ENCODE measurements at regions not wholly inside any gene's neighbourhood (a gene's known extent, or its start where the extent isn't known, plus 50 kb on each side); places are given as distances from the start of the nearest gene placed in this dataset.

GRCh38 chr13:62910541-62911060 lies 1495.0 kb upstream of the PCDH20 start:
- Histone ChIP-seq H2BK15ac (ENCODE audit: low read depth, low read length) (no peak overlapping the region), H3T11ph (ENCODE audit: low read length) (no peak overlapping the region), H3K56ac (ENCODE audit: insufficient read length, low read depth, low read length) (no peak overlapping the region), H2BK5ac (ENCODE audit: insufficient read length, low read length) (no peak overlapping the region), H3K9me3 (ENCODE audit: control insufficient read depth, low read depth, low read length) (no peaks in the 10 kb centered on the region), H4K91ac (ENCODE audit: insufficient read length, low read depth, low read length) (no peak overlapping the region), H2BK12ac (ENCODE audit: insufficient read length, low read depth, low read length) (no peak overlapping the region), H2BK20ac (ENCODE audit: low read depth, low read length, poor library complexity, severe bottlenecking) (no peak overlapping the region), H3K27ac (ENCODE audit: insufficient read length, low read depth, low read length) (no peak overlapping the region), H3K4me1 (ENCODE audit: insufficient read depth, low read length) (no peaks in the 10 kb centered on the region), H3K4me2 (ENCODE audit: insufficient read depth, insufficient read length, low read length) (no peak overlapping the region), H3K23me2 (ENCODE audit: insufficient read length, low read depth, low read length, poor library complexity, severe bottlenecking) (no peaks in the 10 kb centered on the region), H3K14ac (ENCODE audit: insufficient read depth, low read length) (no peak overlapping the region), H3K18ac (ENCODE audit: insufficient read length, low read depth, low read length) (no peak overlapping the region), H4K20me1 (ENCODE audit: control insufficient read depth, insufficient read depth, insufficient read length) (no peaks in the 10 kb centered on the region), H3K4ac (ENCODE audit: low read depth, low read length) (no peak overlapping the region), H2AK5ac (ENCODE audit: insufficient read length, low read length) (no peak overlapping the region), H4K5ac (ENCODE audit: insufficient read length, low read depth, low read length) (no peak overlapping the region), H2BK120ac (ENCODE audit: low read depth, low read length, poor library complexity, severe bottlenecking) (no peak overlapping the region), H4K8ac (replicated peaks; ENCODE audit: insufficient read length, low read depth, low read length) (no peak overlapping the region), H3K79me2 (ENCODE audit: insufficient read depth, low read length) (no peaks in the 10 kb centered on the region), H3K79me1 (ENCODE audit: insufficient read depth, low read depth, low read length, poor library complexity, severe bottlenecking) (no peaks in the 10 kb centered on the region), H3K9ac (ENCODE audit: extremely low read depth, insufficient read length, low read length) (no peak overlapping the region), H3K23ac (ENCODE audit: insufficient read length, low read depth, low read length) (no peak overlapping the region), H3K27me3 (ENCODE audit: insufficient read depth, low read length) (no peaks in the 10 kb centered on the region), H2AFZ (ENCODE audit: low read length) (no peak overlapping the region)
- no peak for DNase-seq
- Mint-ChIP-seq H3K4me1 (no peaks in the 10 kb centered on the region), H3K9me3 (no peaks in the 10 kb centered on the region; a peak in 1 of 5 replicates), H3K36me3 (ENCODE audit: insufficient read depth in 1 of 3, low read depth in 3 of 3) (no peaks in the 10 kb centered on the region), H3K4me3 (no peak overlapping the region), H3K27me3 (ENCODE audit: low read depth) (no peaks in the 10 kb centered on the region), H3K27ac (no peak overlapping the region)
- WGBS (ENCODE audit: extremely low coverage, insufficient read length, low lambda C conversion rate) = no CpG with 5 or more reads among the region's 4 CpGs
- TF ChIP-seq, protein P1, sequence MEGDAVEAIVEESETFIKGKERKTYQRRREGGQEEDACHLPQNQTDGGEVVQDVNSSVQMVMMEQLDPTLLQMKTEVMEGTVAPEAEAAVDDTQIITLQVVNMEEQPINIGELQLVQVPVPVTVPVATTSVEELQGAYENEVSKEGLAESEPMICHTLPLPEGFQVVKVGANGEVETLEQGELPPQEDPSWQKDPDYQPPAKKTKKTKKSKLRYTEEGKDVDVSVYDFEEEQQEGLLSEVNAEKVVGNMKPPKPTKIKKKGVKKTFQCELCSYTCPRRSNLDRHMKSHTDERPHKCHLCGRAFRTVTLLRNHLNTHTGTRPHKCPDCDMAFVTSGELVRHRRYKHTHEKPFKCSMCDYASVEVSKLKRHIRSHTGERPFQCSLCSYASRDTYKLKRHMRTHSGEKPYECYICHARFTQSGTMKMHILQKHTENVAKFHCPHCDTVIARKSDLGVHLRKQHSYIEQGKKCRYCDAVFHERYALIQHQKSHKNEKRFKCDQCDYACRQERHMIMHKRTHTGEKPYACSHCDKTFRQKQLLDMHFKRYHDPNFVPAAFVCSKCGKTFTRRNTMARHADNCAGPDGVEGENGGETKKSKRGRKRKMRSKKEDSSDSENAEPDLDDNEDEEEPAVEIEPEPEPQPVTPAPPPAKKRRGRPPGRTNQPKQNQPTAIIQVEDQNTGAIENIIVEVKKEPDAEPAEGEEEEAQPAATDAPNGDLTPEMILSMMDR (conservative IDR thresholded peaks at IDR 0.05) = no peak
